GM18873 (cell line): ENCODE measurements at regions not wholly inside any gene's neighbourhood (a gene's known extent, or its start where the extent isn't known, plus 50 kb on each side); places are given as distances from the start of the nearest gene placed in this dataset.

ENCODE experiments used
- ATAC-seq: cut with Tn5 transposase; IDR thresholded peaks from one replicate; pipeline ENCODE4 v1.9.1; 2021; ENCODE audit warnings: mild to moderate bottlenecking, moderate library complexity, moderate number of reproducible peaks; ENCODE audit not compliant: unreplicated experiment, low FRiP score

DNA sequence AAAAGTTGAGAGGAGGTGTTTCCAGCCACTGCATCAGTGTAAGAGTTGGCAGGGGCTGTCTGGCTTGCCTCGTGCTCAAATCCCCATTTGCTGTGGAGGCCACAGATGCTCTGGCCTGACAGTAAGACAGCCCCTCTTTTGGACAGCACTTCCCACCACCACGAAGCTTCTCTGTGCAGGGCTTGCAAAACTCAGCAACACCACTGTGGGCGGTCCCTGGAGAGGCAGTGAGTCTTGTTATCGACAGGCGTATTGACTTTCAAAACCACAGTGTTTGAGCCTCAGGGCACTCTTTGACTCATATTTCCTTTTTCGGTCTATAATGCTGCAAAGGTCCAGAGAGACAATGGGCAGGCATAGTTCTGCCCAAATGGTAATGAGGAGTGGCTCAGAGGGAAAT lies 539.5 kb downstream of the EBF1 start:
- peak; percentile 96 for ATAC-seq

DNA sequence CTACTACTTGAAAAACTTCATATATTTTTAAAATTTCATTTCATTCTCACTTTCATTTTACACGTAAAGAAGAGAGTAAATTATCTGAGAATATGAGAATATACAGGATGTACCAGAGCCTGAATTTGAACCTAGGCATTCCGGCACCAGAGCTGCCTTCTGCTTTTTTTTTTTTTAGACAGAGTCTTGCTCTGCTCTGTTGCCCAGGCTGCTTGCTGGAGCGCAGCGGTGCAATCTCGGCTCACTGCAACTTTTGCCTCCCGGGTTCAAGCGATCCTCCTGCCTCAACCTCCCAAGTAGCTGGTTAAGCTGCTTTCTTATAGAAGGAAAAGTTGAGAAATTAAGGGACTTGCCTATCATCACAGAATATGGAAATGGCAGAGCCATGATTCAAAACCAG lies 540.1 kb downstream of the EBF1 start:
- no peak for ATAC-seq

- no peak for ATAC-seq
These were observed 540.6 kb downstream of the EBF1 start for GRCh38 chr5:158559066-158559465.

GRCh38 chr5:158553962-158554336 lies 545.8 kb downstream of the EBF1 start:
- no peak for ATAC-seq

DNA sequence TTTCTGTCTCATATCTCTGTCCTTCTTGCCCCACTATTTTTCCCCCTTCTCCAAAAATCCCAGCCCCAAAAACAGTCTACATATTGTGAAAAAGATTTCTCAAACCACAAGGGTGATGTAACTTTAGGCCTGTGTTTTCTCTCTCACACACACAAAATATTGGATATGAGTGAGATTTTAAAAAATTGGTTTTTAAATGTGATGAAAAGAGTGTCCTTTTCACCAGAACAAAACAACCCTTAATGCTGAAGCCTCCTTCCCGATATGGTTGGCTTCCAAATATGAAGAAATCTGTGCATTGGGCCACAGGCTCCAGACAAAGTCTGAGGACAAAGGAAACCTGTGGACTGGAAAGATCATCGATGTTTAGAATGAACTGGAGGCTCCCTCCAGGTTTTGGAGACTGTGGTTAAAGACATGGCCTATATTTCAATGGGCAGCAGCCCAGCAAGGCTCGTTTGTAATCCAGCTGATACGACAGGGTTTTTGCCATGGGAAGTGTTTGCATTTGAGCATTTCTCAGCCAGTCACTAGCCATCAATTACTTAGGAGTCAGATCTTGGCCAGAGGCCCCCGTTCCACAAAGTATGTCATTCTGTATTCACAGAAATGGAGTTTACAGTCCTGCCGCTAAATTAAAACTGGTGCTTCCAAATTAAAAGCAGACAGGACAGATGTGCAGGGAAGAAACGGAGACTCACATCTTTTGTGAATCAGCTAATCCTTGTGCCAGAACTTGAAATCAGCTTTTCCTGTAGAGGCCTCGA lies 546.3 kb downstream of the EBF1 start:
- no peak for ATAC-seq

- ATAC-seq, result no peak
These were observed 547.5 kb downstream of the EBF1 start for GRCh38 chr5:158552241-158552640.

DNA sequence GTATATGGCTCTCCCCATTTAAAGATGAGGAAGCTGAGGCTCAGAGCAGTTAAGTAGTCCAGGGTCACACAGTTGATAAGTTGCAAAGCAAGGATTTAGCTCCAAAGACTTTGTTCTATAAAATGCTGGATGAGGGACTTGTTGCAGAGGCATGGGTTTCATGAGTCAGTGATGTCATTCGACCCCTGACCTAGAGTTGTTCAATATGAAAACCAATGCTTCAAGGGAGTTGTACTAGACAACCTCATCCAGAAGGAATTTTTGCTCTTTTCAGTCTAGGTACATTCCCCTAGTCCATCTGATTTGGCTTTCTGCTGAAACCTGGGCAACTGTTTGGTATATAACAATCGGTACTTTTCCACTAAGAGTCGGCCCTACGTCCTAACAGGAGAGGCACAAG lies 550.4 kb downstream of the EBF1 start:
- no peak for ATAC-seq

DNA sequence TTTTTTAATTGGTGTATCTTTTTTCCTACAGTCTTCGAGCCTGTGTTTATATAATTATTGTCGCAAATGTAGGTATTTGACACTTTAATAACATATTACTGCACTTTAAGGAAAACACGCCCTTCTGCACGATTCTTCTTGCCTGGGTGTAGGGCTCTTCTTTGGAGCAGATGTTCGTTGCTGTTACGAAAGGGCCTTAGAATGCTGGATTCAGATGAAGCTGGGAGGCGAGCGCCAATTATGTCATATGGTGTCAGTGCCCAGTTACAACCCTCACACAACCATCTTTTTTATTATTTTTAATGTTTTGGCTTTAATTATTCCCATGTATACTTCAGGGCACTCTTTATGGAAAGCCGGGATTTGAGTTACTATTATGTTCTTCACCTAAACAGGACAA lies 553.0 kb downstream of the EBF1 start:
- no peak for ATAC-seq

GRCh38 chr5:158545949-158546530 lies 553.7 kb downstream of the EBF1 start:
- no peak for ATAC-seq

DNA sequence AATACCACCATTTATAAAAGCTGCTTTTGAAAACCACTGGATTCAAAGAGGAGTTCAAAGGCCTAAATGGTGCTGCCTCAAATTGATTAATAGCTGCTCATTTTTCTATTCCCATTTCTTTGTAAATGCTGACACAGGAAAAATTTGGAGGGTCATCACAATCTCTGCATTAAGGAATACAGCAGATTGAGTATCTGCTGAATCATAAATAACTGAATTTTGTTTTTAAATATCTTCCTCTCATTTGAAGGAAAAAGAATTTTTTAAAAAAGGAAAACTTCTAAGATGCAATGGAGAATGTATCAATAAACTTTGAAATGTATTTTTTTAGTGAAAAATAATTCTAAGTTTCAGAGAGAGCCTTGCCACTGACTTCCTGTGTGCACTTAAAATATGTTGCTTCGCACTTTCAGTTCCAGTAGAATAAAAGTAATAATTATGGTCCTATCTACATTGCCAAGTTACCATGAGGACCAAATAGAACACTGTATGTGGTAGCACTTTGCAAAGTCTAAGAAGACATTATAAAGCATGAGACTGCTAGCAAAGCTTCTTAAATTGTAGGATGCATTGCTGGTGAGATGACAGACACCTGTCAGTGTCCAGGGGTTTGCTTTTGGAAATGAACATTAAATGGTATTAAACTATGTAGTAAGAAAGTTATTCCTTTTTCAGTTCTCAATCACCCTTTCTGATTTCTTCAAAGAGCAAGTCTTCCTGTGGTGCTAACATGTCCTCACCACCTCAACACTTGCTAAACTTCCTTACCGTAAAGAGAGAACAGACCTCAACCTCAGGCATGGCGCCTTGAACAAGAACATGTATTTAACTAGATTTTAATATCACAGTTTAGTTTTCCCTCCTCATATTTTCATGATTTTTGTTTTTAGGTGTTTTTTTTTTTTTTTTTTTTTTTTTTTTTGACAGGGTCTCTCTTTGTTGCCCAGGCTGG lies 555.1 kb downstream of the EBF1 start:
- no peak for ATAC-seq

DNA sequence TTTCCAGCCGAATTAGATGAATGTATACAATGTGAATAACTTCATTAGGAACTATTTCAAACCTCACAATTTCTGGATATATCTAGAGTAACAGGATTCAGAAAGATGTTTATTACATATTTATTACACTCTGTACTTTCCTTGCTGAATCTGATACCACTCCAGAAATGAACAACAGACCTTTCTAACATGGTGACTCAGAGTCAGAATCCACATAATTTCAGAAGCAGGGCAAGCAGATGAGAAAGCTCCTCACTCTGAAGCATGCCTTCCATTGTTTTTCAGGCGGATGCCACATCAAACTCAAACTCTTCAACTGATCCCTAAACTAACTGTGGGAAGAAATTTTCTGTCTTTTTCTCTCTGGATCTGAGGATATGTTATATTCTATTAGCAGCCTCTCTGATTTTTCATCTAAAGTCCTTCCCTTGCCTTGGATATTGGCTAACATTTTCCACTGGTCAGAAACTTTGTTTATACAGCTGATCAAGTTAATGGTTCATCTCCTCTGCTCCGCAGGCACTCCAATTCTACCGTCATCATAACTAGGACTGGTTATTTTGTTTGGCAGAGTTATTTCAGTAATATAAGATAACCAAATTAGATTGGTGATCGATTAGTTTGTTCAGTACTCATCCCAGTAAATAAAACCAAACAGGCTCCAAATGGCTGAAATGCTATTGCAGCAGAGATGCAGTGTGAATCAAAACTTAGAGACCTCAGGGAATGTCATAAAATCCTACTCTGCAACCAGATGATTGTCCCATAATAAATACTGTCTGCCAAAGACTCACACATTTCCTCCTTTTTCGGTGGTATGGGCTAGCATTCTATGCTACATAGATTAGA lies 556.0 kb downstream of the EBF1 start:
- no peak for ATAC-seq

GRCh38 chr5:158541536-158542297 lies 558.0 kb downstream of the EBF1 start:
- ATAC-seq, result no peak

- no peak for ATAC-seq
These were observed 561.1 kb downstream of the EBF1 start for GRCh38 chr5:158538506-158539074.

DNA sequence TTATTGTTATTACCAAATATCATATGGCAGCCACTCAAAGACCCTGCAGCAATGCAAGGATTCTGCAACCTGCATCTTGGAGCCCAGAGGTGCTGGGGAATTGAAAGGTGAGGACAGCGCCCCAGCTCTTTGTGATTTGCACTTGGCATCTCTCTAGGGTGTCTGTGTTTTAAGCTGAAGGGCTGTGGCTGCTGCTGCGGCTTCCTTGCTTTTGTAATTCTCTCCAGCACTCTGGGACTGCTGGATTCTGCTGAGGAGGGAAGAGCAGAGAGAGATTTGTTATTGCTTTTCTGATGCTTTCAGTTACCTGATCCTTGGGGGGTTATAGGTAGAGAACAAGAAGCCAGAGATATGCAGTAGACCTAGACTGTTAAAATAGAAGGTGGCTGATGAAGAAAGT lies 562.4 kb downstream of the EBF1 start:
- no peak for ATAC-seq

GRCh38 chr5:158534203-158534602 lies 565.5 kb downstream of the EBF1 start:
- no peak for ATAC-seq

GRCh38 chr5:158532739-158533138 lies 567.0 kb downstream of the EBF1 start:
- no peak for ATAC-seq

DNA sequence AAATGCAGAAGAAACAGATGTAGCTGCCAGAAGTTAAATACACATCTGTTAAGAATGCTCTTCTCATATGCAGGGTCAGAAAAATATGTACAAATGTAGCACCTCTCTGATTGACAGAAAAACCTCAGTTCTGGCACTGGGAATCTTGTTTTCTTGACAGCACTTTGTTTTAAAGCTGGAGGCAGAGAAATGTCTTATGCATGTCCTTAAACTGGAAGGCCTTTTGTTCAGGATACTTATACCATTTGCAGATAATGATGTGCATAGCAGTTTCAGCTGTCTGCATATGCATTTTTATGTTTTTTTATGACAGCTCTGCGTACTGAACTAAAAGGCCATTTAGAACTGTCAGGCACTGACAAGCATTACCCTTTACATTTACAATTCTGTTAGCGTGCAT lies 567.9 kb downstream of the EBF1 start:
- ATAC-seq, result no peak

DNA sequence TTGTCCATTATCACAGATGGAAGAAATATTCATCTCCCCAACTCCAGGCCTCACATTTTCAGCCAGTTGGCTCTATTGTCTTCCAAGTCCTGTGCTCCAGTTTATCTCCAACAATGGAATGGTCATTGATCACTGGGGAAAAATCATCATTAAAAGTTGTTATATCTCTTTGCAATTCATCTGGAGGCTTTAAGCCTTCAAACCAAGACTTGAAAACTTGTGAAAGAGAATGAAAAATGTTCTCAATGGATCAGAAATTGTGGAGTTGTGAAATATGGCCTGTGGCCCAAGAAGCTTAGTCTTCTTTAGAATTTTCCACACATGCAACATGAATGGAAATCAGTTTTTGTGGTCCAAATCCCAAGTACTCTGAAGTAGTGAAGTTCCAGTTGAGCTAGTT lies 569.6 kb downstream of the EBF1 start:
- no peak for ATAC-seq

GRCh38 chr5:158529454-158529853 lies 570.3 kb downstream of the EBF1 start:
- no peak for ATAC-seq
